Ovary (tissue), 7 donors: ENCODE measurements at regions not wholly inside any gene's neighbourhood (a gene's known extent, or its start where the extent isn't known, plus 50 kb on each side); places are given as distances from the start of the nearest gene placed in this dataset.

Experiments
- DNase-seq, 5 donors: peaks; one replicate each; pipeline ENCODE4 v3.0.0-alpha.2; 2019 to 2020
- H3K27ac ChIP-seq, 2 donors: fragments of 200-600 bp; one replicate each; pipeline versions ENCODE4 v1.5.1 to v1.8.0; 2019 to 2022
- H3K27me3 ChIP-seq: fragments of 200-600 bp; one replicate; pipeline ENCODE4 v1.8.0; 2022
- H3K36me3 ChIP-seq: fragments of 200-600 bp; sonication (generic); one replicate; pipeline ENCODE4 v1.5.1; 2019
- H3K4me1 ChIP-seq: one replicate; pipeline ENCODE4 v1.8.1; 2013; ENCODE audit warnings: mild to moderate bottlenecking, moderate library complexity; ENCODE audit not compliant: insufficient read depth
- H3K4me3 ChIP-seq: fragments of 200-600 bp; sonication (generic); one replicate; pipeline ENCODE4 v1.5.1; 2017
- H3K9me3 ChIP-seq, 2 donors: fragments of 200-600 bp in 1 of 2; sonication (generic) in 1 of 2; one replicate each; pipeline versions ENCODE4 v1.5.1 to v1.8.1; 2013 to 2019; ENCODE audit warnings: mild to moderate bottlenecking in 1 of 2, moderate library complexity in 1 of 2
- EP300 ChIP-seq: sonication (generic); formaldehyde crosslinking; IDR thresholded peaks from one replicate; pipeline ENCODE4 v1.6.1; 2017; ENCODE audit warnings: antibody characterized with exemption
- POLR2A ChIP-seq: fragments of 450-650 bp; IDR thresholded peaks from one replicate; pipeline ENCODE4 v1.6.1; 2017; ENCODE audit warnings: antibody characterized with exemption, mild to moderate bottlenecking, moderate library complexity
- WGBS, 3 donors: extraction: QIAGEN DNeasy Blood & Tissue Kit in 1 of 3; methylation state at CpG; one replicate each; pipeline versions ENCODE4 v1.1.5 to v1.1.7; 2013 to 2017; 5-methylcytosine and 5-hydroxymethylcytosine counted together
- intact Hi-C, 4 donors: fragments of 100-400 bp; cut with DNase I; formaldehyde crosslinking; loops; one replicate each; pipeline versions ENCODE4 v1.11.0 to v1.15.1; 2022 to 2023
- TF ChIP-seq, protein P1 (sequence below), 3 donors: fragments of 450-650 bp in 2 of 3; fragments of 200-600 bp in 1 of 3; IDR thresholded peaks; one replicate each; pipeline versions ENCODE4 v1.5.1 to v1.8.0; 2016 to 2022; ENCODE audit warnings: antibody characterized with exemption in 3 of 3, mild to moderate bottlenecking in 1 of 3
- donor health status: DM: no; HTN: no; CAD: no; lungs with moderate emphysema.
- donor health status: DM: no; HTN: no; CAD: no.
- donor health status: Bipolar disorder and iron deficiency.
- donor health status: DM: no; HTN: no; CAD: no.
- donor health status: DM: yes; HTN: yes; CAD: no.

DNA sequence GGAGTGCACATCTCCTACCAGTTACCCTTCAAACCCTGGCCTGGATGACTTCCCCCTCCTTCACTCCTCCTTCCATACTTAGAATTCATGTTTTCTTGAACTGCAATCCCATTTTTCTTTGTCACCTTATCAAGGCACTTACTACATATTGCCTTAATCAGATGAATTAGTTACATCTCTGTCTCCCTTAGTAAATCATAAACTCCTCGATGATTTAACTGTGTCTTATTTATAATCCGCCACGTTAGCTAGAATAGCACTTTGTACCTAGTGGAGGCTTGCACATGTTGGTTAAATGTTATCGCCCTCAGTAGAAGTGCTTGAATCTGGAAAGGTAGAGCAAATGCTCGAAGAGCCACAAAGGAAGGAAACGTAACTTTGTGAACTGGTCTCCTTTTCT, 94.7 kb upstream of the RAB11FIP2 start:
- no peak for DNase-seq
- Histone ChIP-seq H3K27ac (no peak overlapping the region), H3K9me3 (no peaks in the 10 kb centered on the region), H3K27me3 (no peaks in the 10 kb centered on the region), H3K36me3 (no peaks in the 10 kb centered on the region), H3K4me1 (no peaks in the 10 kb centered on the region), H3K4me3 (no peak overlapping the region)
- no peak for TF ChIP-seq EP300
- 84 to 85% (median 84%) methylated on average over 6 of the region's 6 CpGs for WGBS, 3 donors
- intact Hi-C loops, result no loop called here

DNA sequence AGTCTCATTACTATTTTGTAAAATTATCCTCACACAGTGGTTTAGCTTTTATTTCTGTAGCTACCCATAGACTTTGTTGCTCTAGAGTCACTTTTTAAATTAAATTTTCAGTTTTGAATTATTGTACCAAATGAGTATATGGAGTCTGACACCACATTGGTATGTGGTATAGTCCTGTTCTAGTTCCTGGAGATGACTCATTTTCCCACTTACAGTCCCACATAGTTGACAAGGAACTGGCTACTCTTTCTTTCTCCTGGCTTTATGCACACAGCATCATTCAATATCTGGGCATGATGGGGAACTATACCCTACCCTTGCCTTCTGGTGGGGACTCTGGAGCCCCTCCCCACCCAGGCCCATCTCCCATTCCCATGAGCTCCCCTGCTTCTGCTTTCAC, 92.6 kb upstream of the RAB11FIP2 start:
- DNase-seq, result no peak
- TF ChIP-seq, protein P1, sequence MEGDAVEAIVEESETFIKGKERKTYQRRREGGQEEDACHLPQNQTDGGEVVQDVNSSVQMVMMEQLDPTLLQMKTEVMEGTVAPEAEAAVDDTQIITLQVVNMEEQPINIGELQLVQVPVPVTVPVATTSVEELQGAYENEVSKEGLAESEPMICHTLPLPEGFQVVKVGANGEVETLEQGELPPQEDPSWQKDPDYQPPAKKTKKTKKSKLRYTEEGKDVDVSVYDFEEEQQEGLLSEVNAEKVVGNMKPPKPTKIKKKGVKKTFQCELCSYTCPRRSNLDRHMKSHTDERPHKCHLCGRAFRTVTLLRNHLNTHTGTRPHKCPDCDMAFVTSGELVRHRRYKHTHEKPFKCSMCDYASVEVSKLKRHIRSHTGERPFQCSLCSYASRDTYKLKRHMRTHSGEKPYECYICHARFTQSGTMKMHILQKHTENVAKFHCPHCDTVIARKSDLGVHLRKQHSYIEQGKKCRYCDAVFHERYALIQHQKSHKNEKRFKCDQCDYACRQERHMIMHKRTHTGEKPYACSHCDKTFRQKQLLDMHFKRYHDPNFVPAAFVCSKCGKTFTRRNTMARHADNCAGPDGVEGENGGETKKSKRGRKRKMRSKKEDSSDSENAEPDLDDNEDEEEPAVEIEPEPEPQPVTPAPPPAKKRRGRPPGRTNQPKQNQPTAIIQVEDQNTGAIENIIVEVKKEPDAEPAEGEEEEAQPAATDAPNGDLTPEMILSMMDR (IDR thresholded peaks at IDR 0.05), result no peak
- TF ChIP-seq EP300 (no peak), POLR2A (no peak)
- Histone ChIP-seq H3K4me1 (no peaks in the 10 kb centered on the region), H3K4me3 (no peak overlapping the region), H3K36me3 (no peaks in the 10 kb centered on the region), H3K27ac (no peak overlapping the region), H3K27me3 (no peaks in the 10 kb centered on the region), H3K9me3 (no peaks in the 10 kb centered on the region)
- intact Hi-C loops, result no loop called here

DNA sequence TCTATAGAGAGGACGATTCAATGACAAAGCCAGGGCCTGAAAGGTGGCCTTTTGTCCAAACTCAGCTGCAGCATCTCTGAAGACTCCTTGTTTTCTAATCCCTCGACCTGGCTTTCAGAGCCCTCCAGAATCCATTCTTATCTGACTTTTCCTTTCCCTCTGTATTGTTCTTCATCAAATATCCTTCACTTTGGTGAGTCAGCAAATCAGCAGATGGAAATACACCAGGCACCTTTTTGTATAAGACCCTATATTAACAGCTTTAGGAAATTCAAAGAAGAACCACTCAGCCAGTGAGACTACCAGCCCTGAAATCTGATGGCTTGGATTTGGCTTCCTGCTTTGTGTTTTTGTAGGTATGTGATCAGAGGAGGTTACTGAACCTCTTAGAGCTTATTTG, 81.9 kb upstream of the RAB11FIP2 start:
- no peaks in the 10 kb centered on the region for H3K27me3 ChIP-seq
- no peak overlapping the region for H3K27ac ChIP-seq
- H3K9me3 ChIP-seq, result no peaks in the 10 kb centered on the region
- 83 to 89% (median 86%) methylated on average over 2 of the region's 2 CpGs for WGBS, 3 donors
- H3K4me1 ChIP-seq, result no peaks in the 10 kb centered on the region
- no peak for DNase-seq
- TF ChIP-seq EP300, result no peak
- no peaks in the 10 kb centered on the region for H3K36me3 ChIP-seq
- no peak overlapping the region for H3K4me3 ChIP-seq
- intact Hi-C loops, result no loop called here

DNA sequence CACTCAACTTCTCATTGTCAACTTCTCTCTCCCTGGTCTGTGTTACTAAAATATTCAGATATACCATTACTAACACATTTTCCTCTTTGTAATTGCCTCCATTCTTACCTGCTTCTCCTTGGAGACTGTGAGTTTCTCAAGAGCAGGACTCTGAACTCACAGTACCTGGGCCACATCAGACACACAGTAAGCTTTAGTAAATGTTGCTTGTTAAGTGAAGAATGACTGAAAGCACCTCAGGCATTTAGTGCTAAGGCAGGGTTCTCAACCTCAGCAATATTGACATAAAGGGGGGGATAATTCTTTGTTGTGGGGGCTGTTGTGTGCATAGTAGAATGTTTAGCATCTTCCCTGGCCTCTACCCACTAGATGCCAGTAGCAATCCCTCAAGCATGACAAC, 72.0 kb upstream of the RAB11FIP2 start:
- Histone ChIP-seq H3K36me3 (no peaks in the 10 kb centered on the region), H3K4me1 (peaks cover 8% of the 10 kb centered on the region), H3K9me3 (no peaks in the 10 kb centered on the region), H3K4me3 (no peak overlapping the region), H3K27ac (no peak overlapping the region), H3K27me3 (no peaks in the 10 kb centered on the region)
- DNase-seq, result no peak
- TF ChIP-seq, protein P1 (IDR thresholded peaks at IDR 0.05), result no peak
- no peak for TF ChIP-seq EP300
- TF ChIP-seq POLR2A, result no peak
- intact Hi-C loops, result no loop called here

DNA sequence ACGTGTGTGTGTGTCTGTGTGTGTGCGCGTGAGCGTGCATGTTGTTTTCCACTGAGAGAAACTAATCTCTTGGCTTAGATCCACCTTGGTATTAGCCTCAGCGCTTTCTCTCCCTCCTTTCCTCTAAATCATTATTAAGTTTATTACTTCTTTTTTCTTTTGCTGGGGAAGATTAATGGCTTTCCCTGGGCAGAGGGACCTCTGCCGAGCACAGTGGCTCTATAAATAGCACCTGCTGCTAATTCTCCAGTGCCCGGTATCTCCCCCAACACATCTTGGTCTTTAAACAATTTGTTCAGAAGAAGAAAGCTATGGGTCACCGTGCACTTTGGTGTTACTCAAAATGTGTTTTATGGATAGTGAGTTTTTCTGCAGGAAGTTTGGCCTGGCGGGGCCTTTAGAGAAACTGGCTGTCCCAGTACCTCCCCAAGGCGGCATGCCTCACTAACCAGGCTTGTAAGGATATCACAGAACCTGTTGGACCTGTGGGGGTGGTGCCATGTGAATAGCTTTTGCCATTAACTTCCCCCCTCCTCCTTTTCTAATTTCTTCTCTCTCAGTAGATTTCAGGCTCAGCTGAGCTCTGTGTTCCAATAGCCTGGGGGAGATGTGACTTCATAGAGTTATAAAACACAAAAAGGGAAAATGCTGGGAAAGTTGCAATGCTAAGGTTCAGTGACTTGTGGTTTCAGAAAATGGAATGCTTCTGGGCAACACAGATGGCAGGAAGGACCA, 70.1 kb upstream of the RAB11FIP2 start:
- no peaks in the 10 kb centered on the region for H3K36me3 ChIP-seq
- H3K4me3 ChIP-seq, result no peak overlapping the region
- H3K9me3 ChIP-seq, result no peaks in the 10 kb centered on the region
- WGBS, 3 donors, result 13 to 16% (median 15%) methylated on average over 10 of the region's 10 CpGs
- DNase-seq, result peak in 4 of 5 donors; percentile 23 to 68 (median 48)
- H3K27me3 ChIP-seq, result no peaks in the 10 kb centered on the region
- H3K4me1 ChIP-seq, result peaks cover 8% of the 10 kb centered on the region
- TF ChIP-seq EP300 (no peak), POLR2A (no peak)
- TF ChIP-seq, protein P1 (IDR thresholded peaks at IDR 0.05), result no peak
- H3K27ac ChIP-seq, result no peak overlapping the region
- intact Hi-C loops, result no loop called here
